ENCODE measurements at regions not wholly inside any gene's neighbourhood (a gene's known extent, or its start where the extent isn't known, plus 50 kb on each side); places are given as distances from the start of the nearest gene placed in this dataset.

- POLR2A ChIA-PET, result no interaction called here
- Mint-ChIP-seq H3K27ac (no peak overlapping the region), H3K4me1 (no peaks in the 10 kb centered on the region), H3K9me3 (ENCODE audit: low read depth) (peaks cover 16% of the 10 kb centered on the region), H3K4me3 (no peak overlapping the region), H3K27me3 (no peaks in the 10 kb centered on the region), H3K36me3 (ENCODE audit: low read depth) (no peaks in the 10 kb centered on the region)
- no peak for DNase-seq
- intact Hi-C loops (cut with DNase I, micrococcal nuclease), result no loop called here
- ATAC-seq, result no peak
- CTCF ChIA-PET, result no interaction called here
These were observed 256.6 kb upstream of the SEMA3C start for GRCh38 chr7:81175275-81175940.

GRCh38 chr7:81173766-81174281 is 255.0 kb upstream of the SEMA3C start:
- ATAC-seq (no peak), DNase-seq (no peak)
- ChIA-PET CTCF (interaction anchor here (0.6 kb wide), 1 partner anchor 9 kb away, joined by 3 read pairs; no protein-coding TSS in a partner anchor), POLR2A (no interaction called here)
- no peaks in the 10 kb centered on the region for H3K4me1 Mint-ChIP-seq
- no peak overlapping the region for H3K27ac Mint-ChIP-seq
- H3K4me3 Mint-ChIP-seq, result no peak overlapping the region
- intact Hi-C loops (cut with DNase I, micrococcal nuclease), result no loop called here
- no peaks in the 10 kb centered on the region for H3K36me3 Mint-ChIP-seq (ENCODE audit: low read depth)
- H3K9me3 Mint-ChIP-seq (ENCODE audit: low read depth), result peaks cover 12% of the 10 kb centered on the region
- H3K27me3 Mint-ChIP-seq, result no peaks in the 10 kb centered on the region

DNA sequence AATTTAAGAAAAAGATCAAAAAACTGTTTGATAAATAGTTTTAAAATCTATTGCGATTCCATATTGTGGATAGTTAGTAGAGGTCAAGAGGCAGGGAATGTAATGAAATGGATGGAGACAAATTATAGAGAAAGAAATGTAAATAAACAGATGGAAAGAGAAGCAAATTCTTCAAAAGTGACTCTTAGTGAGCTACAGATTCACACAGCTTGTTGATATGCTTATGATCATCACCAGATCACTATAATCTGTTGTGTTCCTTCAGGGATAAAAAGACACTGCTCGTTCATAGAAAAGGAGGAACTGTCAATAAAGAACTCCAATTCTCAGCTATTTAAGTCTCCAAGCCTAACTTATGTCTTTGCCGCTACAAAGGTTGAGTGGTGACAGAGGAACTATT is 251.4 kb upstream of the SEMA3C start:
- intact Hi-C loops (cut with DNase I, micrococcal nuclease), result no loop called here
- no peak for DNase-seq
- ChIA-PET POLR2A (no interaction called here), CTCF (no interaction called here)
- H3K4me3 Mint-ChIP-seq, result no peak overlapping the region
- no peak for ATAC-seq
- no peaks in the 10 kb centered on the region for H3K27me3 Mint-ChIP-seq
- H3K4me1 Mint-ChIP-seq, result no peaks in the 10 kb centered on the region
- H3K9me3 Mint-ChIP-seq (ENCODE audit: low read depth), result peaks cover 4% of the 10 kb centered on the region
- no peak overlapping the region for H3K27ac Mint-ChIP-seq
- H3K36me3 Mint-ChIP-seq (ENCODE audit: low read depth), result no peaks in the 10 kb centered on the region

GRCh38 chr7:81167934-81168333 is 249.1 kb upstream of the SEMA3C start:
- no peaks in the 10 kb centered on the region for H3K36me3 Mint-ChIP-seq (ENCODE audit: low read depth)
- no peaks in the 10 kb centered on the region for H3K27me3 Mint-ChIP-seq
- ATAC-seq (no peak), DNase-seq (no peak)
- no peak overlapping the region for H3K27ac Mint-ChIP-seq
- intact Hi-C loops (cut with DNase I, micrococcal nuclease), result no loop called here
- no peaks in the 10 kb centered on the region for H3K4me1 Mint-ChIP-seq
- H3K9me3 Mint-ChIP-seq (ENCODE audit: low read depth), result peaks cover 2% of the 10 kb centered on the region
- ChIA-PET POLR2A (no interaction called here), CTCF (no interaction called here)
- H3K4me3 Mint-ChIP-seq, result no peak overlapping the region

GRCh38 chr7:81165070-81165469 is 246.2 kb upstream of the SEMA3C start:
- no peak for DNase-seq
- ChIA-PET CTCF (no interaction called here), POLR2A (no interaction called here)
- Mint-ChIP-seq H3K4me3 (no peak overlapping the region), H3K27me3 (no peaks in the 10 kb centered on the region), H3K4me1 (no peaks in the 10 kb centered on the region), H3K9me3 (ENCODE audit: low read depth) (peaks cover 3% of the 10 kb centered on the region), H3K27ac (no peak overlapping the region), H3K36me3 (ENCODE audit: low read depth) (peaks cover 2% of the 10 kb centered on the region)
- intact Hi-C loops (cut with DNase I, micrococcal nuclease), result no loop called here
- no peak for ATAC-seq

- intact Hi-C loops (cut with DNase I, micrococcal nuclease), result no loop called here
- no peak overlapping the region for H3K4me3 Mint-ChIP-seq
These were observed 244.1 kb upstream of the SEMA3C start for GRCh38 chr7:81162771-81163525.

GRCh38 chr7:81162234-81162633 is 243.4 kb upstream of the SEMA3C start:
- Mint-ChIP-seq H3K4me1 (no peaks in the 10 kb centered on the region), H3K27me3 (no peaks in the 10 kb centered on the region), H3K36me3 (ENCODE audit: low read depth) (peaks cover 2% of the 10 kb centered on the region), H3K4me3 (no peak overlapping the region), H3K27ac (no peak overlapping the region), H3K9me3 (ENCODE audit: low read depth) (peaks cover 4% of the 10 kb centered on the region)
- intact Hi-C loops (cut with DNase I, micrococcal nuclease), result no loop called here
- ATAC-seq (no peak), DNase-seq (no peak)
- ChIA-PET CTCF (no interaction called here), POLR2A (no interaction called here)

More at GRCh38 chr7:81162771-81163525, 244.1 kb upstream of the SEMA3C start:
- H3K27me3 Mint-ChIP-seq, result no peaks in the 10 kb centered on the region
- peaks cover 4% of the 10 kb centered on the region for H3K9me3 Mint-ChIP-seq (ENCODE audit: low read depth)
- H3K4me1 Mint-ChIP-seq, result no peaks in the 10 kb centered on the region
- CTCF ChIA-PET, result no interaction called here
- H3K36me3 Mint-ChIP-seq (ENCODE audit: low read depth), result peaks cover 2% of the 10 kb centered on the region
- H3K27ac Mint-ChIP-seq, result no peak overlapping the region
- ATAC-seq, result no peak
- POLR2A ChIA-PET, result no interaction called here
- no peak for DNase-seq

DNA sequence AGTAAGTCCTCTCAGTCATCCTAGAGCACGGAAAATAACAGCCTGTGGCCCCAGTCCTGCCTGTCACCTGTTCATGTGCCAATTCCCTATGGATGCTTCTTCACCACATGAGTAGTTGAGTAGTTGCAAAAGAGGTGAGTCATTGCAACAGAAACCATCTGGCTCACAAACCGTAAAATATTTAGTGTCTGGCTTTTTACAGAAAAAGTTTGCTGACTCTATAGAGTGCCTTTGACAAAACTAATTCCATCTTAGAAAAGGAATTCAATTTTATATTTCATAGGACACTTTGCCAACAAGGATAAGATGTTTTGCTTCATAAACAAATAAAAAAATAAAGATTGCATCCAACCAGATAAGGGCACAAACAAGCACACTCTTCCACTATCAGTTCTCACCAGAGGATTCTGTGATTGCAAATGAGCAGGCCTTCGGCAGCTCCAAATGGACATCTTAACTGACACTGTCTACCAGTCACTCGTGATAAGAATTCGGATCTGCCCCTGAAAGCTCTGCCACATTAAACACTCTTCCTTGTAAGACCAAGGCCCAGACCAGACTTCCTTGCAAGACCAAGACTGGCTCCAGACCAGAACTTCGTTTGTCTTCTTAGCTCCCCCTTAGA is 242.7 kb upstream of the SEMA3C start:
- Mint-ChIP-seq H3K4me1 (no peaks in the 10 kb centered on the region), H3K36me3 (ENCODE audit: low read depth) (peaks cover 2% of the 10 kb centered on the region), H3K4me3 (no peak overlapping the region), H3K9me3 (ENCODE audit: low read depth) (peaks cover 4% of the 10 kb centered on the region), H3K27ac (no peak overlapping the region), H3K27me3 (no peaks in the 10 kb centered on the region)
- intact Hi-C loops (cut with DNase I, micrococcal nuclease), result no loop called here
- CTCF ChIA-PET, result no interaction called here
- DNase-seq, result no peak
- ATAC-seq, result no peak
- POLR2A ChIA-PET, result no interaction called here

- H3K27ac Mint-ChIP-seq, result no peak overlapping the region
- CTCF ChIA-PET, result no interaction called here
- POLR2A ChIA-PET, result no interaction called here
- H3K4me3 Mint-ChIP-seq, result no peak overlapping the region
- no peaks in the 10 kb centered on the region for H3K27me3 Mint-ChIP-seq
- DNase-seq (no peak), ATAC-seq (no peak)
- H3K9me3 Mint-ChIP-seq (ENCODE audit: low read depth), result peaks cover 7% of the 10 kb centered on the region
- no peaks in the 10 kb centered on the region for H3K4me1 Mint-ChIP-seq
- peaks cover 2% of the 10 kb centered on the region for H3K36me3 Mint-ChIP-seq (ENCODE audit: low read depth)
- intact Hi-C loops (cut with DNase I, micrococcal nuclease), result no loop called here
These were observed 240.6 kb upstream of the SEMA3C start for GRCh38 chr7:81159402-81159801.

GRCh38 chr7:81158189-81158588 is 239.3 kb upstream of the SEMA3C start:
- intact Hi-C loops (cut with DNase I, micrococcal nuclease), result no loop called here
- ATAC-seq (no peak), DNase-seq (no peak)
- ChIA-PET CTCF (no interaction called here), POLR2A (no interaction called here)
- Mint-ChIP-seq H3K4me1 (no peaks in the 10 kb centered on the region), H3K36me3 (ENCODE audit: low read depth) (peaks cover 2% of the 10 kb centered on the region), H3K9me3 (ENCODE audit: low read depth) (peaks cover 7% of the 10 kb centered on the region), H3K27ac (no peak overlapping the region), H3K27me3 (no peaks in the 10 kb centered on the region), H3K4me3 (no peak overlapping the region)

DNA sequence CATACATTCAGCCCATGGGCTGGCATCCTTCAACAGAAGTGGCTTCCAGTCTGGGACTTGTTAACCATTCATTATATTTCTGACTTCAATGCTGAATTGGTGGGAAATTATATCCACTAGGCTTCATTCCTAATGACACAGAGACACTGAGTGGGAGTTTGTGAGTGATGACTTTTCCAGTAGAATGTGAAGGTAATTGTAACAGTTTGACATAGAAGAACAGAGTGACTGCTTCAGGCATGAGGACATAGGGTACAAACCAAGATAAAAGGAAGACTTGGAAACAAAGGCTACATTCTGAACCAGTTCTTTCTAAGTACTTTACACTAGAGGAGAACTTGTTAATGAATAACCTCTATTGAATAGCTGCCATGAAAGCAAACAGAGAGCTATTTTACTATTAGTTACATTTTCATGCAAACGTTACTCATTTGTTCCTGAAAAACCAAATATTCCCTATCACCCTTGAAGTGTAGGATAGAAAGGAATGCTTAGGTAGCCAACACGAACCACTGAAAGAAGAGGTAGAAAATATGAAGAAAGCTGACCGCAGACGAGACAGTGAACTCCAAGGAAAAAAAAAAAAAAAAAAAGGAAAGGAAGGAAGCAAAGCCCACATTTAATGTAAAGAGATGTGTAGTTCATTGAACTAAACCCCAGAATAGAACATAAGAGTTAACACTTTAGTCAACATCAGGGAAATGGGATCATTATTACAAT is 237.0 kb upstream of the SEMA3C start:
- DNase-seq, result no peak
- intact Hi-C loops (cut with DNase I, micrococcal nuclease), result no loop called here
- no peak overlapping the region for H3K27ac Mint-ChIP-seq
- ChIA-PET CTCF (no interaction called here), POLR2A (no interaction called here)
- H3K4me1 Mint-ChIP-seq, result no peaks in the 10 kb centered on the region
- peaks cover 6% of the 10 kb centered on the region for H3K9me3 Mint-ChIP-seq (ENCODE audit: low read depth)
- ATAC-seq, result no peak
- no peaks in the 10 kb centered on the region for H3K36me3 Mint-ChIP-seq (ENCODE audit: low read depth)
- no peaks in the 10 kb centered on the region for H3K27me3 Mint-ChIP-seq
- no peak overlapping the region for H3K4me3 Mint-ChIP-seq

DNA sequence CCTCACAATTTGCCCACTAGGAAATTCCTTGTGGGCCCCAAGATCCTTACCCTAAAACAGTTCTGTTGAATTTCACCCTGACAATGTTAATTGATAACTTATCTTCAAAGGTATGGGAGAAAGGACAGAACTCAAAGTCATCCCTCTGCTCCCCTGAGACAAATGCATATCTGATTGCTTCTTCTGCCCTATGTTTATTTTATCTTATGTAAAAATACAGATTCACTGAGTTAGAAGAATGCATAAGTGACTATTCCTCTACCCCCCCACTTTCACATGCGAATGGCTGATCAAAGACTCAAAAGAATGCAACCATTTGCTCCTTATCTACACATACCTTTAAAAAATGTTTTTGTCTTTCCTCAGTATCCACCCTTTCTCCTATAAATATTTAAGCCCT is 235.7 kb upstream of the SEMA3C start:
- POLR2A ChIA-PET, result no interaction called here
- CTCF ChIA-PET, result no interaction called here
- H3K36me3 Mint-ChIP-seq (ENCODE audit: low read depth), result no peaks in the 10 kb centered on the region
- intact Hi-C loops (cut with DNase I, micrococcal nuclease), result no loop called here
- no peak for ATAC-seq
- no peak overlapping the region for H3K27ac Mint-ChIP-seq
- no peaks in the 10 kb centered on the region for H3K27me3 Mint-ChIP-seq
- H3K9me3 Mint-ChIP-seq (ENCODE audit: low read depth), result peaks cover 6% of the 10 kb centered on the region
- no peak overlapping the region for H3K4me3 Mint-ChIP-seq
- H3K4me1 Mint-ChIP-seq, result no peaks in the 10 kb centered on the region
- DNase-seq, result no peak

Measured in activated CD4-positive, alpha-beta T cell treated with anti-CD3 and anti-CD28 coated beads for 36 hours (primary cell).